ENCODE measurements at regions not wholly inside any gene's neighbourhood (a gene's known extent, or its start where the extent isn't known, plus 50 kb on each side); places are given as distances from the start of the nearest gene placed in this dataset.

DNA sequence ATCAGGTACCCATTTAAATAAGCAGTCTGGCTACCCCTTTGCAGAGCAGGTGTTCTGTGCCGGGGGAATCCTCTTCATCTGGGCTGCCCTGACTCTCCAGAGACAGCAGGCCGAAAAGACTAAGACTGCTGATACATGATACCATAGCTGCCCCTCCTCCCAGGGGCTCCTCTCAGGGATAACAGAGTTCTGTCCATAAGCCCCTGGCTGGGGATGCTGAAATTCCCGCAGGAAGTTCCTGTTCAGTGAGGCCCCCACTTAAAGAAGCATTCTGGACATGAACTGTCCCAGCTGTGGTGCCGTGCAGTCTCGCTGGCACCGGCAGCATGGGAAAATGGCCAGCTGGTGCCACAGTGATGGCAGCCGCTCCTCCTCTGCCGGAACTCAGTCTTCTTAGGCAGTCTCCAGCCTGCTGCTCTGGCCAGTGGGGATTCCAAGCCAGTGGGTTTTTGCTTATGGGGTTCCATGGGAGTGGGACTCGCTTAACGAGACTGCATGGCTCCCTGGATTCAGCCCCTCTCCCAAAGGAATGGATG lies 1026.2 kb downstream of the NAALADL2 start:
- DNase-seq (ENCODE audit: low read depth) = no peak
- H3K4me3 ChIP-seq (replicated peaks; ENCODE audit: low read depth, low read length) = no peak overlapping the region
- TF ChIP-seq, protein P1, sequence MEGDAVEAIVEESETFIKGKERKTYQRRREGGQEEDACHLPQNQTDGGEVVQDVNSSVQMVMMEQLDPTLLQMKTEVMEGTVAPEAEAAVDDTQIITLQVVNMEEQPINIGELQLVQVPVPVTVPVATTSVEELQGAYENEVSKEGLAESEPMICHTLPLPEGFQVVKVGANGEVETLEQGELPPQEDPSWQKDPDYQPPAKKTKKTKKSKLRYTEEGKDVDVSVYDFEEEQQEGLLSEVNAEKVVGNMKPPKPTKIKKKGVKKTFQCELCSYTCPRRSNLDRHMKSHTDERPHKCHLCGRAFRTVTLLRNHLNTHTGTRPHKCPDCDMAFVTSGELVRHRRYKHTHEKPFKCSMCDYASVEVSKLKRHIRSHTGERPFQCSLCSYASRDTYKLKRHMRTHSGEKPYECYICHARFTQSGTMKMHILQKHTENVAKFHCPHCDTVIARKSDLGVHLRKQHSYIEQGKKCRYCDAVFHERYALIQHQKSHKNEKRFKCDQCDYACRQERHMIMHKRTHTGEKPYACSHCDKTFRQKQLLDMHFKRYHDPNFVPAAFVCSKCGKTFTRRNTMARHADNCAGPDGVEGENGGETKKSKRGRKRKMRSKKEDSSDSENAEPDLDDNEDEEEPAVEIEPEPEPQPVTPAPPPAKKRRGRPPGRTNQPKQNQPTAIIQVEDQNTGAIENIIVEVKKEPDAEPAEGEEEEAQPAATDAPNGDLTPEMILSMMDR (IDR thresholded peaks at IDR 0.05; ENCODE audit: low read length, missing control alignments) = no peak

DNA sequence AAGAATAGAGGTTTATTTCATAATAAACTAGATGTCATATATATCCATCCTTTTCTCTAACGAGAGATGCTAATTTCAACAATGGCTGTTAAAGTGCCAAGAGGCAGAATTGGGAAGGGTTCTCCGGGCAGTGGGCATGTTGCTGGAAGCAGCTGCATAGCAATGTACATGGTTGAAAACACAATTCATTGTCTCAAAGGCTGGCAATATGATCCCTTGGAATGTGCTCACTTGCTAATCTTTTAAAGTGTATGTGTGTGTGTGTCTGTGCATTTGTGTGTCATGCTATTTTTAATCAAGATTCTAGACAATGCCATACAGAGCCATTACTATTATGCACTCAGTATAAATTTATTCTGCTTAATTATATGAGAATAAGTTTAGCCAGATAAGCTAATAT lies 1020.3 kb downstream of the NAALADL2 start:
- H3K4me3 ChIP-seq (replicated peaks; ENCODE audit: low read depth, low read length) = no peak overlapping the region
- DNase-seq (ENCODE audit: low read depth) = no peak
- TF ChIP-seq, protein P1 (IDR thresholded peaks at IDR 0.05; ENCODE audit: low read length, missing control alignments) = no peak

DNA sequence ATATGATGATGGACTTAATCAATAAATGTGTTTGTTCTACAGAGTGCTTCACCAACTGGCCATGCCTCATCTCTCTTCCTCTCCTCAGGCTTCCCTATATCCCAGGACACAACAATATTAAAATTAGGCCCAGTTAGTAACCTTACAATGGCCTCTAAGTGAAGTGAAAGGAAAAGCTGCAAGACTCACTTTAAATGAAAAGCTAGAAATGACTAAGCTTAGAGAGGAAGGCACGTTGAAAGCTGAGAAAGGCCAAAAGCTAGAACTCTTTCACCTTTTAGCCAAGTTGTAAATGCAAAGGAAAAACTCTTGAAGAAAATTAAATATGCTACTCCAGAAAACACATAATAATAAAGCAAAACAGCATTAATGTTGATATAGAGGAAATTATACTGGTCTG lies 1010.3 kb downstream of the NAALADL2 start:
- no peak overlapping the region for H3K4me3 ChIP-seq (replicated peaks; ENCODE audit: low read depth, low read length)
- no peak for DNase-seq (ENCODE audit: low read depth)
- TF ChIP-seq, protein P1 (IDR thresholded peaks at IDR 0.05; ENCODE audit: low read length, missing control alignments) = no peak

DNA sequence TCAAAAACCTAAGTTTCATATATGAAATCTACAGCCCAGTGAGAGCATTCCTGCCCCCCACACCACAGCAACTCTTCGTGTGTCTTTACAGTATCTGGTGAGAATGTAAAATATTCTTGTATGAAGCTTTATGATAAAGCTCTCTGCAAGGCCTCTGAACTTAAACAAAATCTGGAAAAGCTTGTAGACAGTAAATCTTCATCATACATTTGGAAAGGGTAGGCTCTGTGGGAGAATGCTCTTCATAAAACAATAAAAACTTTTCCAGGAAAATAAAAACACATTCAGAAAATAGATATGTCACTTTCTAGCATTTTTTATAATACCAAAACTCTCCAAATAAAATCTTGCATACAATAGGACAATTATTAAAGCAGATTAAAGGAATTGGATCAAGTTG lies 1009.5 kb downstream of the NAALADL2 start:
- H3K4me3 ChIP-seq (replicated peaks; ENCODE audit: low read depth, low read length) = no peak overlapping the region
- no peak for DNase-seq (ENCODE audit: low read depth)
- TF ChIP-seq, protein P1 (IDR thresholded peaks at IDR 0.05; ENCODE audit: low read length, missing control alignments) = no peak

DNA sequence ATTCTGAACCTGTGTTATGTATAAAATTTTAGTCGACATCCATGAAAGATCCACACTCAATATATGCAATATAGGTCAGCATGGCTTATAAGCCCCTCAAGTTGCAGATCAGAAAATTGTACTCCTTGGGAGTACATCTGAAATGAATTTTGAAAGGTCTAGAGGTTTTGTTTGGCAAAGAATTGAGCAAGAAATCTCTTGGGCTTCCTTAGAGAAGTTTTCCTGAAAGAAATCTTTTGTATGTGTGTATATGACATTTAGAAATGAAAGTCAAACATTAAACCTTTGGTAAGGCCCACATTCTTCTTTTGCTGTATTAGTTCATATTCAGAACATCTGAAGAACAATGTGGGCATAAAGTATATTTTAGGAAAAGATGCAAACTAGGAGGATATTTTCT lies 1006.6 kb downstream of the NAALADL2 start:
- no peak overlapping the region for H3K4me3 ChIP-seq (replicated peaks; ENCODE audit: low read depth, low read length)
- TF ChIP-seq, protein P1 (IDR thresholded peaks at IDR 0.05; ENCODE audit: low read length, missing control alignments) = no peak
- DNase-seq (ENCODE audit: low read depth) = no peak

DNA sequence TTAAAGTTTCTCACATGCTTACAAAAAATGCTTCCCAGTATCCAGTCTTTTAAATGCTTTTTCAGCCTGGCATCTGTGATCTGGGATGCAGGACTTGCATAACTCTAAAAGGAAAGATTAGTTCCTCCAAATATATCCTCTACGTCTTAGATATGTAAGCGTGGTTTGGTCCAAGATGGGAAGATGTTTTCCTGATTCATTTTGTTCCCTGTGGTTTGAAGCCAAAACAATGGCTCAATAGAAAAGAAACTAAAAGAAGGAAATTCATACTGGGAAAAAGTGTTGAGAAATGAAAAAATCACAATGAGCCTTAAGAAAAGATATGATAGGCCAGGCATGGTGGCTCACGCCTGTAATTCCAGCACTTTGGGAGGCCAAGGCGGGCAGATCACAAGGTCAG lies 1002.8 kb downstream of the NAALADL2 start:
- TF ChIP-seq, protein P1 (IDR thresholded peaks at IDR 0.05; ENCODE audit: low read length, missing control alignments) = no peak
- H3K4me3 ChIP-seq (replicated peaks; ENCODE audit: low read depth, low read length) = no peak overlapping the region
- DNase-seq (ENCODE audit: low read depth) = peak; percentile 3
